Brain pericyte (primary cell): ENCODE measurements at regions not wholly inside any gene's neighbourhood (a gene's known extent, or its start where the extent isn't known, plus 50 kb on each side); places are given as distances from the start of the nearest gene placed in this dataset.

Source experiments
- DNase-seq: peaks from one replicate; pipeline ENCODE4 v3.0.0-alpha.2; 2012; ENCODE audit warnings: low read depth, low spot score

DNA sequence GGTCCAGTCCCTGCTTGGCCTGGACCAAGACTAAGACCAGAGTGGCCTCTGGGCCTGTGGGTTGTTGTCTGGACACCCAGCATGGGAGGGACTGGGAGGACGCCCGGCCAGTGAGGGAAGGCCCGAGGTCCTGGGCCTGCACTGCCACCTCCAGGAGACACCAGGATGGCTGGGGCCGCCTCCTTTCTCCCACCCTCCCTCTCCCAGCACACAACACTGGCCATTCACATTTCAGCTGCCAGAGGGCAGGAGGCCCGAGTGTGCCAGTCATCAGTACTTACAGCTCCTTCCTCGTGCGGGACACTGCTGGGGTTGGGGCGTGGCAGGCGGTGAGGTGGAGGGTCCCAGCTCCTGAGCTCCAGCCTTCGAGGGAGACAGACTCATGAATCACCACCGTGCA is 133.5 kb downstream of the ASB1 start:
- no peak for DNase-seq

DNA sequence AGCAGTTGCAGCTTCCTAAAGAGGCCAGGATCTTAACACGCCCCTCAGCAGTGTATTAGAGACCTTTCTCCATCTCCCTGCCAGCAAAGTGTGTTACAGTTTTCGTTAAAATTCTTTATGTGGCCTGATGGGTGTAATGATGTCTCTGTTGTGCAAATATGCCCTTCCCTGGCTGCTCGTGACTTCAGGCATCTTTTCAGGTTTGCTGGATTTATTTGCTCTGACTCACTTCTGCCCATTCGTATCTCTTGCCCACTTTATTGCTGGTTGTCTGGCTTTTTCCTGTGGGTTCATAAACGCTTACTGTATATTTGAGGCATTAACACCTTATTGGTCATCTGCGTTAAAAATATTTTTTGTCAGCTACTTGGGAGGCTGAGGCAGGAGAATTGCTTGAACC is 134.5 kb downstream of the ASB1 start:
- no peak for DNase-seq

DNA sequence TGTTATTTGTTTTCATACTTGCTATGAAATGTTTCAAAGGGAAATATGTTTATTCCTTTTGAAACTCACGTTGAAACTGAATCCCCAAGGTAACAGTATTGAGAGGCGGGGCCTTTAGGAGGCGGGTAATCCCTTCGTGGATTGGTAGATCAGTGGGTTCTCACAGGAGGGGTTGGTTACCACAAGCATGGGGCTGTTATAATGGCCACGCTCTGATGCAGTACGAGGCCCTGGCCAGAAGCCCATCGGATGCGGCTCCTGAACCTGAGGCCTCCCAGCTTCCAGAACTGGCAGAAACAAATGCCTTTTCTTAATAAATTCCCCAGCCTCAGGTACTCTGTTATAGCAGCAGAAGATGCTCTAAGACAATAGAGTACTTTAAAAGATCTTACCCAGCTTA is 135.7 kb downstream of the ASB1 start:
- no peak for DNase-seq

DNA sequence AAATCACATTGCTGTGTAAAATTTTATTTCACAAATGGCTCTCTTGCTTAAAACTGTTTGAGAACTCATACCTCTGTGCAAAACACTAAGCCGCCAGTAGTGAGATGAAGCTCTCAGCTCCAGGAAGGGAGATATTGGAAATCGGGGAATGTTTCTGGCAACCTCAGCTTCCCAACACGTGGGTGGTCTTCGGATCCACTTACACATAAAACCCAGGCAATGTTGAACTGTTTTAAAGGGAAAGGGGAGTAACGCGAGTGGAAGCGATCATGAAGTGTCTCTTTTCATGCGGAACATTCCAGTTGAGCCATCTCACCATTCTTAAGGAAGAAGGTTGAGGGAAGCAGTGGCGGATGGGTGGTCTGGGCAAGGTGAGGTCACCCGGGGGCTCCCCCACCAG is 136.8 kb downstream of the ASB1 start:
- no peak for DNase-seq

DNA sequence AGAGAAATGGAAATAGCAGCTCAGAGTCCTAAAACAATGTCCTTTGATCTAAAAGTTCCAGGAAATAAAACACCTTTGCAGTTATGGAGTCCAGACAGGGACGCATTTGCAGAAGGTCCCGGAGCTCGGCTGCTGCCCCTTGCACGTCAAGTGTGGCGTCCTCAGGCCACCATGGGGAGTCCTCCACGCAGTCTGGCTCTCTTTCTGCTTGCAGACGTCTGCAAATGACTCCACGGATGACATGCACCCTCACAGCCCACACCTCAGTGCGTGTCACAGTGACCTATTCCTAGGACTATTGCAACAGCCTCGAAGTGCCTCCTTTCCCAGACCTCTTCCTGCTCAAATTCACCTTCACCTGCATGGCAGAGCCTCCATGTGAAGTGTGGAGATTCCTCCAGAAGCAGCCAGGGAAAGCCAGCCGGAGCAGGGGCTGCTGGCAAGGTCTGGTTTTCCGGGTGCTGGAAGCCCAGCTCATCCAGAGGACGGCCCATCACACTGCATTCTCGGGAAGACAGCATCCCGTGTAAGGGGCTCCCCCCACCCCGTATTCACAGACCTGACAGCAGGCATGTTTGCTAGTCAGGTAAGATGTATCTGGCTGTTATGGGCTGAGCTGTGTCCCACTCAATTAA is 137.7 kb downstream of the ASB1 start:
- no peak for DNase-seq

DNA sequence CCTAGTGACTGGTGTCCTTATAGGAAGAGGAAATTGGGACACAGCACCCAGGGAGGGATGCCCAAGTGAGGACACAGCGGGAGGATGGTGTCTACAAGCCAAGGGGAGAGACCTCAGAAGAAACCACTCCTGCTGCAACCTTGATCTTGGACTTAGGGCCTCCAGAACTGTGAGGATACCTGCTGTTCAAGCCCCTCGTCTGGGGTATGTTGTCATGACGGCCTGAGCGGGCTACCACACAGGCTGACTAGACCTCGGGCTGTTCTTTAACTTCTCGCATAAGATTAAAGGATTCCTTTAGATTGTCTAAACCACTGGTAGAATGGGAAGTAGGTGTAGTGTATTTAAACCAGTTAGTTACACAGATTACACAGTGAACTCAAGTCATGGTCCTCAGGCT is 138.3 kb downstream of the ASB1 start:
- no peak for DNase-seq

DNA sequence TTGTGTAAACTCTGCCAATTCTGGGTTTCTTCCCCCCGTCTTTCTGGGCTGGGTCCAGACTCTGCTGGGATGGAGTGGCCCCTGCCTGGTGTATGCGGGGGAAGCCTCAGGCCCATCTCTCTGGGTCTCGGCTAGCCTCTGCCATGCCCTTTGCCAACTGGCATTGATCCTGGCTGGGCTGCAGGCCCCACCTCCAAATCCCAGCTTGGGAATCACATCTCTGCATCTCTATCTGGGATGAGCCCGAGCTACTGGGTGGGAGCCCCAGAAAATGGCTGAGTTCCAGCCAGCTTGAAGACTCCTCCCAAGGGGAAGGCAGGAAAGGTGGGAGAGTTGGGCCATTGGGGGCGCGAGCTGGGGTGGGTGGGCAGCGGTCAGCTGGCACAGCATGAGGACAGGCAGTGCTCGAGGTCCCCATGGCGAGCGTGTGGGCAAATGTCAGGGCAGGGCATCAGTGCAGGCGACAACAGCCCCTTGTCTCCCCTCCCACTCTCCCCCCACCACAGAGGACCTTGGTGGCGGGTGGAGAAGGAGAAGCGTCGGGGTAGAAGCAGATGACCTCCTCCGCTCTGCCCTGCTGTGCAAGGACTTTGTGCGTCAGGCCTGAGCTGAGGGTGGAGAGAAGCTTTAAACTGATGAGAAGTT is 139.4 kb downstream of the ASB1 start:
- DNase-seq: no peak

DNA sequence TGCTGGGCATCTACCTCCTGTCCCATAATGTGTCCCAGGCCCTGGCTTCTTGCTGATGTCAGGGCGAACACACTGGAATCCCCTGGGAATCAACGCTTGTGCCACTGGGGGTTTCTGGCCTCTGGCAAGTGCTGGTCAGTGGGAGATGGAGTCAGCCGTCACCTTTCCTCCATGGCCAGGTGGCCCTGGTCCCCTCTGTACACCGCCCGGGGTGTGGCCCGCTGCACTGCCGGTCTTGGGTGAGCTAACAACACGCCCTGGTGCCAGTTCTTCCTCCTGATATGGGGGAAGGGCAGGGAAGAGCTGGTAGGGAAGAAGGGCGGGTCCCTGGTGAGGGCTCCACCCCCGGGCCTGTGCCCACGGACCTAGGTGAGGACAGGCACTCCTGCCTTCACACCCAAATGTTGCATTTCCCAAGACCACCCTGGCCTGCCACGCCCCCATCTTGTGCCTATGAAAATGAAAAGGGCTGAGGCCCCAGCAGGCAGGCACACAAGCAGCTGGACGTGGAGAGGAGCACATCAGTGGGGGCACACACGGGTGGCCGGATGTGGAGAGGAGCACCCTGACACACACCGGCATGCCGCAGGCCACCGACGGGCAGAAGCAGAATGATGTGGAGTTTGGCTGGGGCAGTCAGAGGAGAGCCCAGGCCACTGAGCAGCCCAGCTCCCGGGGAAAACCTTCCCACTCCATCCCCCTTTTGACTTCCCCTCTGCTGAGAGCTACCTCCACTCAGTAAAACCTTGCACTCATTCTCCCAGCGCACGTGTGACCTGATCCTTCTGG is 140.5 kb downstream of the ASB1 start:
- no peak for DNase-seq

DNA sequence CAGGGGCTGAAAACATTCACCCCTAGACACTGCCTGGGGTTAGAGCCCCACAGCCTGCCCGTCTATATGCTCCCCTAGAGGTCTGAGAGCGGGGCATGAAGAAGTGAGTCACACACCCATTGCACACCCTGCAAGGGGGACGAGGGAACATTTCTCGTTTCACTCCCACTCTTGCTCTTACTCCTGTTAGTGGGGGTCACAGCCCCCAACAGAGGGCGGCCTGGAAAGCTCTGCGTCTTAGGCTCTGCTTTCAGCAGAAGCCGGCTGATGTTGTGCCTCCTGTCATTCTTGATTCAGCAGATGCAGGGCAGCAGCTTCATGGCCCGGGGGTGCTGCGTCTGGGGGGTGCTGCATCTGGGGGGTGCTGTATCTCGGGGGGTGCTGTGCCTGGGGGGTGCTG is 141.3 kb downstream of the ASB1 start:
- no peak for DNase-seq

DNA sequence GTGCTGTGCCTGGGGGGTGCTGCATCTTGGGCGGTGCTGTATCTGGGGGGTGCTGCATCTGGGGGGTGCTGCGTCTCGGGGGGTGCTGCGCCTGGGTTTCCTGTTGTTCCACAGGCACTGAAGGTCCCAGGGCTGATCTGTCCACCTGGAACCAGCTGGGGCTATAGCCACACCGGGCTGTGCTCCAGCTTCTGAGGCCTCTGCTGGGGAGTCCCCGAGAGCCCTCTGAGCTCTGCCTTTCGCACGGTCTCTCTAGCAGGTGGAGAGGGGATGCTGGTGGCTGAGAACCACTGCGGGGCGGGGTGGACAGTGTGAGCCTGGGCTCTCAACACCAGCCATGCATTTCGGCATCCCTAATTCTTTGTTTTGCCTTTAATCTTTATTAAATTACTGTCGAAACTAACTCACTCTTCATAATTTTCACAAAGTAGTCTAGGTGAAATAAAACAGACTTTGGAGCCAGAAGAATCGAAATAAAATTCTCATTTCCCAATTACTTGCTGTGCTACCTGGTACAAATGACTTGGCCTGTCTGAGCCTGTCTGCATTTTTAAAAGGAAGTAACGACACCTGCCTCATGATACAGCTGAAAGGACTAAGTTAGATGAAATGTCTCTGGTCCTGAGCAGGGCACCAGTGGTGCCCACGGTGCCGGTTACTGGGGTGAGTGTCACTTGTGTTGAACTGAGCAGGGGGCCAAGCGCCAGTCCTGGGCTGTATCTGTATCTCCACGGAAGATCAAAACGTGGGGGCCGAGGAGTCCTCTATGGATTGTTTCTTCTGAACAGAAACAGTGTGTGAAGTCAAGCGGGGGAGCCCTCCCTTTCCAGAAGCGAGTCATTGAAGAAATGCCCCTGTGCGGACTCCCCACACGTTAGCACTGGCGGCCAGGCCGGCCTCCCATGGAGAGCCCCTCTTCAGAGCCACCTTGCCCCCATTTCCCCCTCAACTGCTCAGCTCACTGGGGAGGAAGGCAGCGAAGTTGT is 142.0 kb downstream of the ASB1 start:
- DNase-seq: no peak

DNA sequence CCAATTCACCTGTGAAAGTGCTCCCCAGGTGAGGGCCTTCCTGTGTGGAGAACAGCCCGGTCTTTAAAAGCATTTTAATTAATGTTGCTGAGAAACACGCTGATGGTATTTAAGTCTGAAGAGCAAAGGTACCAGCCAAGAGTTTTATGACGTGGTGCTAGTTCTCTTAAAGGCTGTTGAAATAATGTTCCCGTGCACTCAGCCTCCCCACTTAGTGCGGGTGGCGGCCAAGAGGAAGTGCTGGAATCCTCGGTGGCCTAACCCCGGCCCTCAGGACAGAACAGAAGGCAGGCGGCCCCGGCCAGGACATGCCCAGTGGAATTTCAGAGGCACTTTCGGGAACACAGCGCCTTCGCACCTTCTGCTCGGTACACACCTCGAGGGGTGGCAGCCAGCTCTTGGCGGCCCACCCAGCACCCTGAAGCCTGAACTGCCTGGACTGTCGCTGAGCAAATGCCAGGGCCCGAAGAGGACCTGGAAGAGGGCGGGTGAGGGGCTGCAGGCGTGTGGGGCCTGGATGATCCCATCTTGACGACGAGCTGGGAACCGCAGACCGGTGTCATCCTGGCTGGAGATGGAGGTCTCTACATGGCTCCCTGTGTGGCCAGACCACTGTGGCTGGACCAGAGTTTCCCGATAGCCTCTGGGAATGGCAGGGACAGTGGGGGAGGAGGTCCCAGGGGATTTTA is 142.9 kb downstream of the ASB1 start:
- DNase-seq: no peak

DNA sequence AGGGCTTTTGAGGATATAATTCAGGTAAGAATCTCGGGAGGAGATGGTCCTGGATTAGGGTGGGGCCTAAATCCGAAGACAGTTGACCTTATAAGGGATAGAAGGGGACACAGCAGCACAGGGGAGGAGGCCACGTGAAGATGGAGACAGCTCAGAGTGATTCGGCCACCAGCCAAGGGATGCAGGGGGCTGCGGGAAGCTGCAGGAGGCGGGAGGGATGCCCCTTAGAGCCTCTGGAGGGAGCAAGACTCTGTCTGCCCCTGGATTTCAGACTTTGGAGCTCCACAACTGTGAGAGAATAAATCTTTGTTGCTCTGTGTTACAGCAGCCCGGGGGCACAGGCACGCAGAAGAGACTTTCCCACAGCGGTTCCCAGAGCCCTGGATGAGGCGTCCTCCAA is 143.7 kb downstream of the ASB1 start:
- DNase-seq: no peak

DNA sequence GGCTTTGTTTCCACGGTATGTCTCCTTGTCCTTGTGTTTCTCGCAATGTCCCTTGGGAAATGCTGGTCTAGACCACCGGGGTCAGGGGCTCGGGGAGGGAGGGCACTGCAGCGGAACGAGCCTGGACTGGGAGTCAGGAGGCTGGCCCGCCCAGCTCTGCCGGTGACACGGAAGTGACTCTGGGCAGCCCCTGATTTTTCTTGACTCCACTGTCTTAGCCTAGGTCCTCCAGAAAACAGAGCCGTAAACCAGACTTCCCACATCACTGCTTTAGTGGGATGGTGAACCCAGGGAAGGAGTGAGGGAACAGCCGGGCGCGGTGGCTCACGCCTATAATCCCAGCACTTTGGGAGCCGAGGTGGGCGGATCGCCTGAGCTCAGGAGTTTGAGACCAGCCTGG is 144.2 kb downstream of the ASB1 start:
- DNase-seq: no peak

DNA sequence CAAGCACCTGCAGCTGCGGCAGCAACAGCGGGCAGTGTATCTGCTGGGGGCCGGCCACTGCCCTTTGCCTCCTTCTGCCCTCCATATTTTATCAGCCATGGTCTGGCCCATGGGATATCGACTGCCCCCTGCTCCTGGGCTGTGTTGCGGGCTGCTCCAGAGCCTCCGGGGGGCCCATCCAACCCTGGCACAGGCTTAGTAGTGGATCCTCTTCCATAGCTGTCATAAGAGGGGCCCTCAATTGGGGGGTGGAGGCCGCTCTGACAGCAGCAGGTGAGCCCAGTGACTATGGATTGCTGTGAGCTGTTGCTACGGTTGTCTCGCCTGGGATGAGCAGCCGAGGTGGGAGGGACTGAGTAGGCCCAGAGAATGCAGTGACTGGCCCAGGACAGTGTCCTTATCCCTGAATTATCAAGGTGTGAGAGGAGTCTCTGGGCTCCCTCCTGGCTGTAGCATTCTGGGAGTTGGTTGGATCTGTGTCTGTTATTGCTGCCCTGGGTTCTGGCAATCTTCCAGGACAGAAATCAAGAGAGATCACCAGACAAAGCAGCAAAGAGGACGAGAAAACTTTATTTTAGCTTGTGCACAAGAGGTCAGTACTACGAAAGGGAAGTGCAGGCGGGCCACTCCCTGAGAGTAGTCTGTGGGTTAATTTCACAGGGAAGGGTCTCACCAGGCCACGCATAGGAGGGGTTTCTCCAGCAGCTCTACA is 145.1 kb downstream of the ASB1 start:
- DNase-seq: no peak

DNA sequence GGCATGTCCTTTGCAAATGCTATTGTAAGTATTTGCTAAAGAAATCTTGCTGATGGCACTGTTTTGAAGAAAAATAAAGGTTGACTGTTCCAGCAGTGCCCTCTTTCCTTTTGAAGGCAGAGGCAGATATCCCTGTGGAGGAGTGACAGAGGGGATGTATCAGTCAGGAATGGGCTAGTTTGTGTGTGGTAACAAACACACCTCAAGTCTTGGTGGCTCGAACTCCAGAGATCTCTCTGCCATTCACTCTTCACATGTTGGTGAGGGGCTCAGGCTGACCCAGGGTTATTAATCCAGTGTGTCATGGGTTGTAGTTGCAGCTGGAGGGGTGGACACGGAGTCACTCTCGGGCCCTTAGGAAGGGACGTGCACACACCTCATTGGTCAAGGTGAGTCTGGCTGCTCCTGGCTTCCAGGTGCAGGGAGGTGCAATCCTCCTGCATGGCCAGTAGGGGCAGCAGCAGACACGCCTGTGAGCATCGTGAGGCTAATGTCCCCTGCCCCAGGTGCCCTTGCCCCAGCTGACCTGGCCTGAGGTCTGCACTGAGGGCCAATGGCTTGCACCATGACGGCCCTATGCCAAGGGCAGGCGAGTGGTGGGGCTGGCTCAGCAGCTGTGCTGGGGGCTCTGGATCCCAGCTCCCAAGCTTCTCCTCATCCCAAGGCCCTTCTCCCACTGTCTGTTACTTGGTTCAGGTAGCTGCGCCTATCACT is 146.5 kb downstream of the ASB1 start:
- no peak for DNase-seq

DNA sequence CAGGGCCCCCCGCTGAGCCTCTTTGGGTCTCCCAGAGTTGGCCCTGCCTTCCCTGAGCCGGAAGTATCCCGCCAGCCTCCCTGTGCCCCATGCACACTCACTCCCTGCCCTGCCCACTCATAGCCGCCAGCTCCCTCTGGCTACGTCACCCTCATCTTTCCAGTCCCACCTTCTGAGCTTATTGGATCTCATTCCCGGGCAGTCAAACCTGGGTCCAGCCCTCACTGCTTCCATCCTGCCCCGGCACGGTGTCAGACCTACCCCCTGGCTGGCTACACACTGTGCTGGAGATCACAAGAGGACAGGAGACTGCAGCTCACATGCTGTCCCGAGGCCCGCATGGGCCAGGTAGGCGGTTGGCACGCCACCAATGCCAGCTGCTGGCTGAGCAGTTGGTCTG is 147.2 kb downstream of the ASB1 start:
- DNase-seq: no peak

DNA sequence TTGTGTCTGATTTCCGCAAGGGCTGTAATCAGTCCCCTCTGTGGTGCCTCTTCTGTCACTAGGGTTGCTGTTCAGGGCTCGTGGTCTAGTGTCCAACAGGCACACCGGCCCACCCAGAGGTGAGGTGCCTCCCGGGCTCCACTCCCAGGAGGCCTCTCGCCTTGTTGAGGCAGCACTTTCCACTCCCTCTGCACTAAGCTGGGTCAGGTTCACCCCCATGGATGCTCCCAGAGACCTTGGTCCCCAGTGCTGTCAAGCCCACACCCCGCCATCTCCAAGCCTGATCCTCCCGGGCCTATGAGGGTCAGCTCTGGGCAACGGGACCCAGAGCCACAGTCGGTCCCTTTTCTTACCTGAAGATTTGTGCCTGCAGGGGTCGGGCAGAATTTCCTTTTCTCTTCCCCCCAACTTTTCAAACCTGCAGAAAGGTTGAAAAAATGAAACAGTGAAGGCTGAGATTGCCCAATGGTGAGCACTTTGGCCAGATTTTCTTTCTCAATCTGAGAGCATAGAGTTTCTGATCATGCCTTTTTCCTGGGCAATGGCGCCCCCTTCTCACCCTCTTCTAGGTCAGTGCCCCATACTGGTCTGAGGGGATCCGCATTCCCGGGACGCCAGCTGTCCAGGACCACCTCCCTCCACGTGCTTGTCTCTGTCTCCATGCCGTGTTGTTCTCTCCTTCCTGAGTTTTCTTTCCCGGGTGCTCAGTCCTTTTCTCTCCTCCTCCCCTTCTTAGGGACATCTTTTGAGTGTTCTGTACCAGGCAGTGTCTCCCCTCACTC is 148.0 kb downstream of the ASB1 start:
- DNase-seq: no peak

DNA sequence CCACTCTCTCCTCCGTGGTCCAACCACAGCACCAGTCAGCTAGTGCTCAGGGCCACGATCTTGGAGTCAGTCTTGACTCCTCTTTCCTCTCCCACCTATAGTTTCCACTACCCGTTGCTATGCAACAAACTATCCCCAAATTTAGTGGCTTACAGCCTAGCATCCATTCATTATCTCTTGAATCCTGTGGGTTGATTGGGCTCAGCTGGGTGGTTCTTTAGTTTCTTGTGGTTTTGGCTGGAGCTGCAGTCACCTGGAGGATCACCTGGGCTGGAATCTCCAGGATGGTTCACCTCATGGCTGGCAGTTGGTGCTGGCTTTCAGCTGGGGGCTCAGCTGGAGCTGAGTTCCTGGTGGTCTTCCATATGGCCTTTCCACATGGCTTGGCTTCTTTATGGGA is 149.9 kb downstream of the ASB1 start:
- no peak for DNase-seq

DNA sequence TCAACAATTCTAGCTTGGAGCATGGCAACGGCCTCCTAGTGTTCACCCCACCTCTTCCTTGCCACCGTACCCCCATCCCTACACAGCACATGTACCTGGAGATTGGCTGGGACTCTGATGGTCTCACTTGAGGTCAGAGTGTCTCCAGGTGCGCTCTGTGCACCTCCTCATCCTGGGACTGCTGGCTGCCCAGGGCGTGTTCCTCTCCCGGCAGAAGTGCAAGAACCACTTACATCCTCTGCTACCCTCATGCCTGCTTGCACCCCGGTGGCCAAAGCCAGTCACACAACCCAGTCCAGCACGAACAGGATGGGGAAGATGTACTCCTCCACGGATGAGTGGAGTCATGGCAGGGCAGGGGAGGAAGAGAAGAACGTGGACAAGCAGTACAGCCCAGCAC is 151.5 kb downstream of the ASB1 start:
- DNase-seq: no peak
